ENCODE measurements at regions not wholly inside any gene's neighbourhood (a gene's known extent, or its start where the extent isn't known, plus 50 kb on each side); places are given as distances from the start of the nearest gene placed in this dataset.

DNA sequence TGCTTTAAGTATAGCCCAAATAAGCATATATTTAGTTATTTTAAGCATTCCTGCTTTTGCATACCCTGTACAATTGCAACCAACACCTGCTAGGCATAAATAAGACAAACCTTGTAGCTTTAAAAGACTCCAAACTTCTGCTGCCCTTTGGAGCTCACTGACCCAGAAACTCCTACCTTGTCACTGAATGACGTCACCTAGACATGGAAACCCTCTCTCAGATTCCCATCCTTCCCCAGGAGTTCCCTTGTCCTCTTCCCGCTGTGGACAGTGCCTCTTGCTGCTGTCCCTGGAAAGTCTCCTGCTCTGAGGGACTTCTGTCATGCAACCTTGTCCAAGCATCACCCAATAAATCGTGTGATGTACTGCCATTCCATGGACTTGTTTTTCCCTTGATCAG lies 507.2 kb downstream of the GRXCR1 start:
- Mint-ChIP-seq H3K4me1 (ENCODE audit: low read depth, unreplicated experiment) (no peaks in the 10 kb centered on the region), H3K36me3 (ENCODE audit: unreplicated experiment) (no peaks in the 10 kb centered on the region)

DNA sequence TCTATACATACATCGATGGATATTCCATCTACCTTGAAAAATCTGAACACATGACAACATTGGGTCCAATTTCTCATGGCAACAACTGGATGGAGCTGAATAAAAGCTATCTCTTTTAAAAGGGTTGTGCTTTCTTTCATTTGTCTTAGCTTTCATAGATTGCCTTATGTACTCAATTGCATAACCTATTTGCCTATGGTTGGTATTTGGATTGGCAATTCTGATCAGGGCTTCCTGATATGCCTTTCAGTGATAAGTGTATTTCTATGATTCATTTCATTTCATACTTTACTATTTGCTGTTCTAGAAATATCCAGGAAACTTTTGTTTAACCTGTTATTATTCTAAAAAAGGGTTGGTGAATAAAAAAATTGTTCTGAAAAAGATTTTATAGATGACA lies 509.9 kb downstream of the GRXCR1 start:
- peaks cover 8% of the 10 kb centered on the region for H3K36me3 Mint-ChIP-seq (ENCODE audit: unreplicated experiment)
- no peaks in the 10 kb centered on the region for H3K9me3 Mint-ChIP-seq (ENCODE audit: unreplicated experiment)
- no peaks in the 10 kb centered on the region for H3K27me3 Mint-ChIP-seq (ENCODE audit: unreplicated experiment)
- no peak overlapping the region for H3K27ac Mint-ChIP-seq (ENCODE audit: unreplicated experiment)
- DNase-seq: no peak
- H3K4me3 Mint-ChIP-seq (ENCODE audit: unreplicated experiment): no peak overlapping the region
- TF ChIP-seq, protein P1, sequence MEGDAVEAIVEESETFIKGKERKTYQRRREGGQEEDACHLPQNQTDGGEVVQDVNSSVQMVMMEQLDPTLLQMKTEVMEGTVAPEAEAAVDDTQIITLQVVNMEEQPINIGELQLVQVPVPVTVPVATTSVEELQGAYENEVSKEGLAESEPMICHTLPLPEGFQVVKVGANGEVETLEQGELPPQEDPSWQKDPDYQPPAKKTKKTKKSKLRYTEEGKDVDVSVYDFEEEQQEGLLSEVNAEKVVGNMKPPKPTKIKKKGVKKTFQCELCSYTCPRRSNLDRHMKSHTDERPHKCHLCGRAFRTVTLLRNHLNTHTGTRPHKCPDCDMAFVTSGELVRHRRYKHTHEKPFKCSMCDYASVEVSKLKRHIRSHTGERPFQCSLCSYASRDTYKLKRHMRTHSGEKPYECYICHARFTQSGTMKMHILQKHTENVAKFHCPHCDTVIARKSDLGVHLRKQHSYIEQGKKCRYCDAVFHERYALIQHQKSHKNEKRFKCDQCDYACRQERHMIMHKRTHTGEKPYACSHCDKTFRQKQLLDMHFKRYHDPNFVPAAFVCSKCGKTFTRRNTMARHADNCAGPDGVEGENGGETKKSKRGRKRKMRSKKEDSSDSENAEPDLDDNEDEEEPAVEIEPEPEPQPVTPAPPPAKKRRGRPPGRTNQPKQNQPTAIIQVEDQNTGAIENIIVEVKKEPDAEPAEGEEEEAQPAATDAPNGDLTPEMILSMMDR (IDR thresholded peaks at IDR 0.05; ENCODE audit: partially characterized antibody, unreplicated experiment): no peak
- H3K4me1 Mint-ChIP-seq (ENCODE audit: low read depth, unreplicated experiment): no peaks in the 10 kb centered on the region

More for the DNA sequence above, 507.2 kb downstream of the GRXCR1 start:
- no peak overlapping the region for H3K27ac Mint-ChIP-seq (ENCODE audit: unreplicated experiment)
- H3K9me3 Mint-ChIP-seq (ENCODE audit: unreplicated experiment): no peaks in the 10 kb centered on the region
- TF ChIP-seq, protein P1 (IDR thresholded peaks at IDR 0.05; ENCODE audit: partially characterized antibody, unreplicated experiment): no peak
- no peak overlapping the region for H3K4me3 Mint-ChIP-seq (ENCODE audit: unreplicated experiment)
- no peaks in the 10 kb centered on the region for H3K27me3 Mint-ChIP-seq (ENCODE audit: unreplicated experiment)
- no peak for DNase-seq

DNA sequence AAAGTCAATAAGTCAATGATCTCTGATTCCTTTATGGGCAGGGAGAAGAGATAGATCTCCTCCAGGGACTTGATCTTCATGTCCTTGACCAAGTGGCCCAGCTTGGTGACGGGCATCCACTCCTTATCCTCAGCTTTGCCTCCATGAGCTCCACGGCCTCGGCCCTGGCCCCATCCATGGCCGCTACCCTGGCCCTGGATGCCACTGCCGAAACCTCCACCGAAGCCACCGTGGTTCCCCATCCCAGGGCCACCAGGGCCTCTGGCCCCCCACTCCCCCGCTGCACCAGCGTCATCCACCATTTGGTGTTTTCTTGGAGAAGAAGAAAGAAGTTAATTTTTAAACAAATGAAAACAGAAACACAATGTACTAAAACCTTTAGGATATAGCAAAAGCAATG lies 518.1 kb downstream of the GRXCR1 start:
- TF ChIP-seq, protein P1 (IDR thresholded peaks at IDR 0.05; ENCODE audit: partially characterized antibody, unreplicated experiment): no peak
- DNase-seq: no peak
- H3K27ac Mint-ChIP-seq (ENCODE audit: unreplicated experiment): no peak overlapping the region
- H3K27me3 Mint-ChIP-seq (ENCODE audit: unreplicated experiment): no peaks in the 10 kb centered on the region
- peaks cover 3% of the 10 kb centered on the region for H3K9me3 Mint-ChIP-seq (ENCODE audit: unreplicated experiment)
- peaks cover 10% of the 10 kb centered on the region for H3K36me3 Mint-ChIP-seq (ENCODE audit: unreplicated experiment)
- H3K4me3 Mint-ChIP-seq (ENCODE audit: unreplicated experiment): no peak overlapping the region
- no peaks in the 10 kb centered on the region for H3K4me1 Mint-ChIP-seq (ENCODE audit: low read depth, unreplicated experiment)

DNA sequence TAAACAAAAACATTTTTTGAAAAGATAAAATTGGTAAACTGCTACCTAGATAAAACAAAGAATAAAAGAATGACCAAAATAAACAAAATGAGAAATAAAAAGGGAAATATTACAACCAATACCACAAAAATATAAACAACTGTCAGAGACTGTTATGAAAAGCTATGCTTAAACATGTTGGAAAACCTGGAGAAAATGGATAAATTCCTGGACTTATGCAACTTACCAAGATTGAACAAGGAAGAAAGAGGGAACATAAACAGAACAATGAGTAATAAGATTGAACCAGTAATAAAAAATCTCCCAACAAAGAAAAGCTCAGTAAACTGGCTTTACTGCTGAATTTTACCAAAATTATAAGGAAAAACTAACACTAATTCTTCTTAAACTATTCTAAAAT lies 518.7 kb downstream of the GRXCR1 start:
- TF ChIP-seq, protein P1 (IDR thresholded peaks at IDR 0.05; ENCODE audit: partially characterized antibody, unreplicated experiment): no peak
- Mint-ChIP-seq H3K9me3 (ENCODE audit: unreplicated experiment) (peaks cover 3% of the 10 kb centered on the region), H3K27ac (ENCODE audit: unreplicated experiment) (no peak overlapping the region)

DNA sequence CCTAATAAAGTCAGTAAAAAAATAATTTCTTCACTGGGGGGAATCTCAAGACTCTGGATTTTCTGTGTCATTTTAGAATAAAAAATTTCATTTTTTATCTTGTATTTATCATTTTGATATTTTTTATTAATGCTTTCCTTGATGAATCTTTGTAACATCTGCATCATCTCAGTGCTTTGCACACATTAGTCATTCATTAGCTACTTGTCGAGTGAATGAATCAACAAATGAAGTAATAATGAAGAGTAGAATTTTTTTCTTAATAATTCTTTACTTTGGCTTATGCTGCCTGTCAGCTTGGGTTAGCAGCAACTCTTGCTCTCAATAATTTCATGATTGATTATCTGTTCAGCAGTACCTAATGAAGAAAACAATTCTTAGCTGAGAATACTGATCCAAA lies 530.8 kb downstream of the GRXCR1 start:
- no peak overlapping the region for H3K4me3 Mint-ChIP-seq (ENCODE audit: unreplicated experiment)
- H3K36me3 Mint-ChIP-seq (ENCODE audit: unreplicated experiment): no peaks in the 10 kb centered on the region
- peaks cover 2% of the 10 kb centered on the region for H3K27me3 Mint-ChIP-seq (ENCODE audit: unreplicated experiment)
- peaks cover 2% of the 10 kb centered on the region for H3K9me3 Mint-ChIP-seq (ENCODE audit: unreplicated experiment)
- H3K4me1 Mint-ChIP-seq (ENCODE audit: low read depth, unreplicated experiment): no peaks in the 10 kb centered on the region
- TF ChIP-seq, protein P1 (IDR thresholded peaks at IDR 0.05; ENCODE audit: partially characterized antibody, unreplicated experiment): no peak
- H3K27ac Mint-ChIP-seq (ENCODE audit: unreplicated experiment): no peak overlapping the region
- no peak for DNase-seq

More for the DNA sequence above, 518.7 kb downstream of the GRXCR1 start:
- no peaks in the 10 kb centered on the region for H3K4me1 Mint-ChIP-seq (ENCODE audit: low read depth, unreplicated experiment)
- no peak for DNase-seq
- peaks cover 4% of the 10 kb centered on the region for H3K36me3 Mint-ChIP-seq (ENCODE audit: unreplicated experiment)
- no peak overlapping the region for H3K4me3 Mint-ChIP-seq (ENCODE audit: unreplicated experiment)
- H3K27me3 Mint-ChIP-seq (ENCODE audit: unreplicated experiment): no peaks in the 10 kb centered on the region
